Urothelium cell line (cell line): ENCODE measurements at regions not wholly inside any gene's neighbourhood (a gene's known extent, or its start where the extent isn't known, plus 50 kb on each side); places are given as distances from the start of the nearest gene placed in this dataset.

Source experiments
- DNase-seq: peaks from one replicate; pipeline ENCODE4 v3.0.0; 2011; ENCODE audit warnings: low spot score, mixed read lengths
- FAIRE-seq: peaks from 2 replicates; lab custom pipeline; 2011; peaks lifted over from hg19 to GRCh38; lab: Jason Lieb, UNC

GRCh38 chr7:153005750-153006435 lies 246.3 kb downstream of the ACTR3B start:
- DNase-seq (no peak), FAIRE-seq (no peak)

GRCh38 chr7:153006452-153006851 lies 246.9 kb downstream of the ACTR3B start:
- DNase-seq: no peak
- no peak for FAIRE-seq

- FAIRE-seq: no peak
- DNase-seq: no peak
These were observed 247.4 kb downstream of the ACTR3B start for GRCh38 chr7:153006911-153007310.

- DNase-seq (no peak), FAIRE-seq (no peak)
These were observed 250.9 kb downstream of the ACTR3B start for GRCh38 chr7:153010416-153010815.

GRCh38 chr7:153012203-153012602 lies 252.7 kb downstream of the ACTR3B start:
- DNase-seq (no peak), FAIRE-seq (no peak)

GRCh38 chr7:153017223-153017622 lies 257.7 kb downstream of the ACTR3B start:
- DNase-seq: no peak
- FAIRE-seq: no peak

GRCh38 chr7:153021542-153021941 lies 262.0 kb downstream of the ACTR3B start:
- FAIRE-seq (no peak), DNase-seq (no peak)

- FAIRE-seq: no peak
- no peak for DNase-seq
These were observed 263.1 kb downstream of the ACTR3B start for GRCh38 chr7:153022475-153023193.

GRCh38 chr7:153023194-153023592 lies 263.6 kb downstream of the ACTR3B start:
- no peak for FAIRE-seq
- DNase-seq: no peak

- no peak for DNase-seq
- FAIRE-seq: no peak
These were observed 267.7 kb downstream of the ACTR3B start for GRCh38 chr7:153027210-153027609.

- DNase-seq: no peak
- FAIRE-seq: no peak
These were observed 268.4 kb downstream of the ACTR3B start for GRCh38 chr7:153027904-153028303.

- DNase-seq: no peak
- no peak for FAIRE-seq
These were observed 271.4 kb downstream of the ACTR3B start for GRCh38 chr7:153030976-153031375.

GRCh38 chr7:153034791-153035190 lies 275.2 kb downstream of the ACTR3B start:
- DNase-seq (no peak), FAIRE-seq (no peak)

GRCh38 chr7:153036396-153037063 lies 277.0 kb downstream of the ACTR3B start:
- FAIRE-seq (no peak), DNase-seq (no peak)

GRCh38 chr7:153043440-153043839 lies 283.9 kb downstream of the ACTR3B start:
- DNase-seq (no peak), FAIRE-seq (no peak)

- no peak for FAIRE-seq
- no peak for DNase-seq
These were observed 285.4 kb downstream of the ACTR3B start for GRCh38 chr7:153044981-153045380.

- DNase-seq (no peak), FAIRE-seq (no peak)
These were observed 287.8 kb downstream of the ACTR3B start for GRCh38 chr7:153047079-153047959.

GRCh38 chr7:153052206-153052605 lies 292.7 kb downstream of the ACTR3B start:
- no peak for FAIRE-seq
- DNase-seq: no peak

GRCh38 chr7:153061910-153062528 lies 302.5 kb downstream of the ACTR3B start:
- peak; percentile 11 for DNase-seq
- FAIRE-seq: no peak

- DNase-seq (no peak), FAIRE-seq (no peak)
These were observed 305.5 kb downstream of the ACTR3B start for GRCh38 chr7:153065051-153065450.

- no peak for DNase-seq
- FAIRE-seq: no peak
These were observed 307.2 kb downstream of the ACTR3B start for GRCh38 chr7:153066711-153067110.
